ENCODE measurements at regions not wholly inside any gene's neighbourhood (a gene's known extent, or its start where the extent isn't known, plus 50 kb on each side); places are given as distances from the start of the nearest gene placed in this dataset.
"Not testable (repeated sequence)": the region's sequence is repeated elsewhere in the genome, so short reads cannot be mapped to it uniquely, and the experiment has no call there.

- no peak for DNase-seq
These were observed 104.0 kb downstream of the CPZ start for GRCh38 chr4:8696369-8697127.

DNA sequence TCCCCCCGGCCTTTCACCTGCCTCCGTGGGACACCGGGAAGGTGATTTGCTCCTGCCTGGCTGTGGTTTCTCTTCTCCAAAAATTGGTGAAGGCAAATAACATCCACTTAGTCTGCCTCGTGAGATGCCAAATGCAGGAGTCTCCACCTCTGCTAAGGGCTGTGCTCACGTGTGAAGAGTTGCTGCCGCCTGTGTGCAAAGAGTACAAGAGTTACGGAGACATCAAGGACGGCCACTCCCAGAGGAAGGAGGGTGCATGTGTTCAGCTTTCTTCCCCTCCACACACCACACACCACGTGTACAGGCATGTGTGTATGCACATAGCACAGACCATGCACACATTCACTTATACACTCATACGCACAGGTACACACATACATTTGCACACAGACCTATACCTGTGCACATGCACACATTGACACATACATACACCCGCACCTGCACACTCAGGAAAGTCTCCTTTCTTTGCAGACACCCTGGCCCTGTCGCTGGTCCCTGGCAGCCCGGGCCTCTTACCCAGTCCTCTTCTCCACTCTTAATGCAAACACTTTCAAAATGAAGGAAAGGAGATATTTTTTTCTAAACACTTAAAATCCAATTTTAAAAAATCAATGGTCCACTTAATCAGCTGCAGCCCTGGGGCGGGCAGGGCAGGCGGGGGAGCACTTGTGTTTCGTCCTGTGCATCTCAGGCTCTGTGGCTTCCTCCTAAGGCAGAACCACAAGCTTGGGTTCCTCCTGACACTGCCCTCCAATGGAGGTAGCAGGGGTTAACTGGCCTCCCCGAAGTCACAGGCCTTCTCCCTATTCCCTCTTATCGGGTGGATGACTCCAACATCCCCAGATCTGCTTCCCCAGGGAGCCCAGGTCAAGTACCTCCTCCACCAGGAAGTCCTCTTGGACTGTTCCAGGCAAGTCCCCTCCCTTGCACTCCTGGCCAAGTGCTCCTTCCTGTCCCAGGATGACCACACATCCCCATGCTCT is 103.0 kb downstream of the CPZ start:
- no peak for DNase-seq

- no peak for DNase-seq
These were observed 102.1 kb downstream of the CPZ start for GRCh38 chr4:8694651-8695151.

DNA sequence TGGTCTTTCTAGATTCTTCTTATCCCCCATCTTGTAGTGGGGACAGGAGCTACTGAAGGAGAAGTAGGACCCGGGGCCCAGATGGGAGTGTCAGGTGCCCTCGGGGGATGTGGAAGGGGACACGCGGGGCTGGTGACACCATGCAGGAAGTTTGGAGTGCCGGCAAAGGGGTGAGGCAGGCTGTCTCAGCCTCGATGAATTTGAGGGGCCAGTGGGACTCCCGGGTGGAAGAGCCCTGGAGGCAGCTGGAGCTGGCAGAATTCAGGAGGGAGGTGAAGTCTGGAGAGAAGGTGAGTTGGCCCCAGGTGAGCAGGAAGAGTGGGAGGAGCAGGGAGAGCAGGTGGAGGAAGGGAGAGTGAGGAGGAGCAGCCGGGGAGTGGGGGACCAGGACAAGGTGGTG is 101.7 kb downstream of the CPZ start:
- DNase-seq, result no peak

- DNase-seq, result no peak
These were observed 98.7 kb downstream of the CPZ start for GRCh38 chr4:8691151-8691775.

DNA sequence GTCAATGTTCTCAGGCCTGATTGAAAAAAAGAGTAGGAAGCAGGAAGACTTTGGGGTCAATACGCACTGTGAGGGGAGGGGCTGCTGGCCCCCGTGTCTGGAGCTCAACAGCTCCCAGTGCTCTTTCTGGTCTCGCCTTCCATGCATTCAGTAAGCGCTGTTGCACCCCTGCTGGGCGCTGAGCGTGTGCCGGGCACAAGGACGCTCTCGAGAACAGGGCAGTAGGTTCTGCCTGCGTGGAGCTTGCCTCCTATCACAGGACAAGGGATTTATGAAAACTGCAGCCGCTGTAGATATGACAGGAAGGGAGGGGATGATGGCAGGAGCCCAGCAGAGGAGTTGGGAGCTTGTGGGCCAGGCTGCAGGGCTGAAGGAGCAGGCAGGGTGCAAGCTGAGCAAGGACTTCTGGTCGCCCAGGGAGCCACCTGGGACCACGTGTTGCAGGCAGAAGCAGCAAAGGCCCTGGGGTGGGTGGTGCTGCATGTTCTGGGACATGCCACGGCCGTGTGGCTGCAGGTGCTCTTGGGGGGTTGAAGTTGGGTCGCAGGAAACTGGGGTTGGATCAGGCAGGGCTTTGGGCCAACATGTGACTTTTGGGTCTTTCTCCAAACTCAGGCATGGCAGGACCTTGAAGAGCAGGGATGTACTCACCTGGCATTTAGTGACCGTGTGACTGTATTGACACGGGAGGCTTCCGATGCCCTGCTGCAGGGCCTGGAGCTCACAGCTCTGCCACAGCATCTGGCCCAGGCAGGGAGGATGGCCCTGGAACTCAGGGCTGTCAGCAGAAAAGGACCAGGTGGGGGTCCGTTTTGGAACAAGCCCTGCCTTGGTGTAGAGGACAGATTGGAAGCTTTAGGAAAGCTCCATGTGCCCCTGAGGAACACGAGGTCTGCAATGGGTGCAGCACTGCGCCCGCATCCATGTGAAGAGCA is 97.9 kb downstream of the CPZ start:
- no peak for DNase-seq

DNA sequence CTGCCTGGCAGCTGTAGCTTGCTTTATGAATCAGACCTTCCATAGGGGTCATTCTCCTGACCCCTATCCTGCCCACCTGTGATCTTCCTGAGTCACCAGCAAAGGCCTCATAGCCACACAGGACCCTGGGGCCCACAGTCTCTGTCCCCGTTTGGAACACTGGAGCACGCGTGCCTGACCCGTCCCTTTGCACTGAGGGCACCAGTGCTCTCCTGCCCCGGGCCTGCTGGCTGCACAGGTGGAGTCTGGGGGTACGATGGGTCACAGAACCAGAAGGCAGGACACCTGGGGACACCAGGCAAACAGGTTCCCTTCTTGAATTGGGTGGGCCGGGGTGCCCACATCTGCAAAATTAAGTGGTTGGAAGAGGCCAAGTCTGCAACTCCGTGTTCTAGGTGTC is 97.2 kb downstream of the CPZ start:
- no peak for DNase-seq

- no peak for DNase-seq
These were observed 96.4 kb downstream of the CPZ start for GRCh38 chr4:8688908-8689445.

GRCh38 chr4:8688041-8688907 is 95.7 kb downstream of the CPZ start:
- DNase-seq, result no peak

GRCh38 chr4:8687083-8687482 is 94.5 kb downstream of the CPZ start:
- DNase-seq, result no peak

- no peak for DNase-seq
These were observed 93.3 kb downstream of the CPZ start for GRCh38 chr4:8685831-8686230.

DNA sequence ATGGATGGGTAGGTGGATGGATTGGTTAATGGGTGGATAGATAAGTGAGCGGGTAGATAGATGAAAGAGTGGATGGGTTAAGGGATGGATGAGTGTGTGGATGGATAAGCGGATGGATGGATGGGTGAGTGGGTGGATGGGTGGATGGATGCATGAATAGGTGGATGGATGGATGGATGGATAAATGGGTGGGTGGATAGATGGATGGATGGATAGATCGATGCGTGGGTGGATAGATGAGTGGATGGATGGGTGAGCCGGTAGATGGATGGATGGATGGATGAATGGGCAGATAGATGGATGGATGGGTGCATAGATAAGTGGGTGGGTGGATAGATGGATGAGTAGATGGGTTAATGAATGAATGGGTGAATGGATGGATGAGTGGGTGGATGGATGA is 90.9 kb downstream of the CPZ start:
- DNase-seq, result no peak

- no peak for DNase-seq
These were observed 90.2 kb downstream of the CPZ start for GRCh38 chr4:8682725-8683124.

GRCh38 chr4:8682296-8682695 is 89.7 kb downstream of the CPZ start:
- no peak for DNase-seq

DNA sequence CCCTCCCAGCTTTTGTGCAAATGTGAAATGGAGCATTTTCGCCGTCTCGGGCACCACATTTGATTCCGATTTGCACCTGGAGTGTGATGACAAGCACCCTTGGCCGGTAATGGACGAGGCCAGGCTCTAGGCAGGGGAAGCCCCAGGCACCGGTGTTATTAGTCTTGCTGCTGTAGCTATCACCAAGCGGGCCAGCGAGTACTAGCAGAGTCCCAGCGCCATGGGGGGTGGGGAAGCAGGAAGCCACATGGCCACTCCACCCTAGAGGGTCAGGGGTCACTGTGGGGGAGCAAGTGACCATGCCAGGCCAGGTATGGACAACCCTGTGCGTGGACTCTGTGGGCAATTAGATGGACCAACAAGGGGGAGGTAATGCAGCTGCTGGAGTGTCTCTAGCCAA is 88.8 kb downstream of the CPZ start:
- no peak for DNase-seq

GRCh38 chr4:8679032-8679431 is 86.5 kb downstream of the CPZ start:
- DNase-seq, result no peak

DNA sequence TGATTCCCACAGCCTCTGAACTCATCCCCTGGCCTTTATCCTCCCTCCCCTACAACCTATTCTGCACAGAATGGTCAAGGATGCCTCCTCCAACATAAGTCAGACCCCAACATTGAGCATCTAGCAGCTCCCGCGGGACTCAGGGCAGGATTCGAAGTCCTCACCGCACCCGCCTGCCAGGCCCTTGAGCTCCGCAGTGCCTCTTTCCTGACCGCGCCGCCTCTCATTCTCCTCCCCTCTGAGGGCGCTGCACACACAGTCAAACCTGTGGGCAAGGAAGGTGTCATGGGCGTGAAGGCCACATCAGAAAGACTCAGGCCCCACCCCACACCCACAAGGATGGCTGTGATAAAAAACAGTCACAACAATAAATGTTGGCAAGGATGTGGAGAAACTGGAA is 84.1 kb downstream of the CPZ start:
- DNase-seq, result no peak

GRCh38 chr4:8675906-8676305 is 83.3 kb downstream of the CPZ start:
- DNase-seq, result no peak

DNA sequence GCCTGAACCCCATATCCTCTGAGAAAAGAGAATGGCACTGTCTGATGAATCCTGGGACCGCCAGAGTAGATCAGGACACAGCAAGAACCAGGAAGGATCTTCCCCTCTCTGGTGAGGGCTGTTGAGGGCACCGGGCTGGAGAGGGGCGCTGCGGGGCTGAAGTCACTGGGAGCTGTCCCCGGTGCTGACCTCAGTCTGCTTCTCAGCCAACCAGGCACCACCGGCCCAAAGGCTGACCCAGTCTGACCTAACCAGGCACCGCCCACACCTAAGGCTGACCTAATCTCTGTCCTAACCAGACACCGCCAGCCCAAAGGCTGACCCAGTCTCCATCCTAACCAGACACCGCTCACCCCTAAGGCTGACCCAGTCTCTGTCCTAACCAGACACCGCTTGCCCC is 82.8 kb downstream of the CPZ start:
- DNase-seq, result no peak

DNA sequence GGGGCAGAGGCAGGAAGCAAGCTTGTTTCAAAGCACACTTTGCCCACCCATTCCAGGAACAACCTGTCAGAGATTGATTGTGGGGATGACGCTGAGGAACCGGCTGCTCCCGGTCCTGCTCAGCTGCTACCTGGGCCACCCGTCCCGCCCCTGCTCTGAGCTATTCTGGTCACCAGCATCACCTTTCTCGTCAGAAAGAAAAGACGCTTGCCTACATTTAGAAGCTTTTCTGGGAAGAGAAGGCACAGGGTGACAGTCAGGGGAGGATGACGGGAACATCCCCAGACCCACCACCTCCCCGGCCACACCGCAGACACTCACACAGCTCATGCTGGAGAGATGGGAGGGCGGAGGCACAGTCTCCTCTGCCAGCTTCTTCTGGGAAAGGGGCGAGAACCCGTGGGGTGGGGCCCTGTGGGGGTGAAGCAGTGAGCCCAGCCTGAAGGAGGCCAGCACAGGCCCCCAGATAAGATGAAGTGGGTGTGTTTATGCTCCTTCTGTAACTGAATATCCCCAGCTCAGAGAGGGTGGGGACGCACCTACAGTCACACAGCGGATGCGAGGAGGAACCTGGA is 81.8 kb downstream of the CPZ start:
- DNase-seq, result no peak

DNA sequence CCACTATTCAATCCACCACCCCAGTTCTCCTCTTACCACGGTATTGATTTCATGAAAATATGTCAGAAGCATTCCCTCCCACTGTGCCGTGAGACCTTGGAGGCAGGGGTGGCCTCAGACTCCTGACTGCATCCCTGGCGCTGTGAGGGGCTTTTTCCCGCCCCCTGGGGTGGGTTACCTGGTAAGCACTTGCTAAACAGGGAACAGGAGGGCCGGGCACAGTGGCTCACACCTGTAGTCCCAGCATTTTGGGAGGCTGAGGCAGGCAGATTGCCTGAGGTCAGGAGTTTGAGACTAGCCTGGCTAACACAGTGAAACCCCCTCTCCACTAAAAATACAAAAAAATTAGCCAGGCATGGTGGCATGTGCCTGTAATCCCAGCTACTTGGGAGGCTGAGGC is 80.5 kb downstream of the CPZ start:
- not testable (repeated sequence) for DNase-seq
